ENCODE measurements at regions not wholly inside any gene's neighbourhood (a gene's known extent, or its start where the extent isn't known, plus 50 kb on each side); places are given as distances from the start of the nearest gene placed in this dataset.

GRCh38 chr12:127126260-127126628 is 1140.7 kb upstream of the TMEM132C start:
- TF ChIP-seq TAF1 (IDR thresholded peaks at IDR 0.05; ENCODE audit: low read depth) (no peak), MAX (IDR thresholded peaks at IDR 0.05) (no peak), USF1 (IDR thresholded peaks at IDR 0.05) (no peak), EGR1 (IDR thresholded peaks at IDR 0.05) (no peak), NFIC (IDR thresholded peaks at IDR 0.05) (no peak), EP300 (IDR thresholded peaks at IDR 0.05; ENCODE audit: borderline replicate concordance) (no peak), TCF12 (IDR thresholded peaks at IDR 0.05; ENCODE audit: low read depth) (no peak), YY1 (IDR thresholded peaks at IDR 0.05; ENCODE audit: low read depth) (no peak), REST (IDR thresholded peaks at IDR 0.05; ENCODE audit: low read depth) (no peak), TEAD4 (IDR thresholded peaks at IDR 0.05) (no peak), CEBPB (IDR thresholded peaks at IDR 0.05) (no peak), RAD21 (IDR thresholded peaks at IDR 0.05; ENCODE audit: low read depth) (no peak)
